PFSK-1 (cell line): ENCODE measurements at regions not wholly inside any gene's neighbourhood (a gene's known extent, or its start where the extent isn't known, plus 50 kb on each side); places are given as distances from the start of the nearest gene placed in this dataset.

Experiments
- FOXP2 ChIP-seq: optimal IDR thresholded peaks from 2 replicates; pipeline ENCODE3; 2011; ENCODE audit warnings: borderline replicate concordance, control low read depth, inconsistent platforms; ENCODE audit not compliant: insufficient read depth; ENCODE audit errors: extremely low read length, extremely low read depth
- POLR2AphosphoS5 ChIP-seq: IDR thresholded peaks from 2 replicates; pipeline ENCODE4 v1.6.1; 2012; ENCODE audit warnings: low read depth, mild to moderate bottlenecking, control low read depth, low read length, moderate library complexity
- REST ChIP-seq, 2 experiments: IDR thresholded peaks; 2 replicates each; pipeline versions ENCODE4 v1.6.1 to v1.8.0; 2011 to 2012; ENCODE audit warnings: low read depth in 2 of 2, low read length in 2 of 2, control low read depth in 1 of 2, inconsistent platforms in 1 of 2, mild to moderate bottlenecking in 1 of 2, moderate library complexity in 1 of 2; ENCODE audit not compliant: insufficient read depth in 1 of 2
- SIN3A ChIP-seq: IDR thresholded peaks from 2 replicates; pipeline ENCODE4 v1.6.1; 2012; ENCODE audit warnings: mild to moderate bottlenecking, low read length, moderate library complexity, borderline replicate concordance; ENCODE audit not compliant: insufficient read depth
- TAF1 ChIP-seq: IDR thresholded peaks from 2 replicates; pipeline ENCODE4 v1.6.1; 2012; ENCODE audit warnings: low read length, control low read depth, borderline replicate concordance; ENCODE audit not compliant: insufficient read depth

DNA sequence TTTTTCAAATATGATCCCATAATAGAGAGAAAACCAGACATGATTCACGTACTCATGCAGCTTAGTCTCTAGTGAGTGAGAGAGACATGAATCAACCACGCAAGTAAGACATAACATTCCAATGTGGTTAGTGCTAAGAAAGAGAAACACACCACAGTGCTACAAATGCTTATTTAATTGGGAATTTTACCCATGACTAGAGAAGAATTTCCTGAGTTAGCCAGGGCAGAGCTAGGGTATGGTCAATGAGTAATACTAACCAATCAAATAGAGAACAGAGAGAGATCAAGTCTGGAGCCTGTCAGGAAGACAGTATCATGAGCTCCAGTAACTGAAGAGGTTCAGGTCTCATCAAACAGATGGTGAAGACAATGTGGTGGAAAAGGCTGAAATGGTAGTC, 495.2 kb downstream of the PDGFC start:
- TF ChIP-seq REST (IDR thresholded peaks at IDR 0.05; ENCODE audit: insufficient read depth in 1 of 2, low read depth in 2 of 2, low read length in 2 of 2): no peak
- no peak for TF ChIP-seq TAF1
- no peak for TF ChIP-seq SIN3A
- TF ChIP-seq FOXP2: no peak
- TF ChIP-seq POLR2AphosphoS5: no peak

GRCh38 chr4:156475322-156475721, 496.3 kb downstream of the PDGFC start:
- TF ChIP-seq SIN3A (no peak), POLR2AphosphoS5 (no peak), REST (IDR thresholded peaks at IDR 0.05; ENCODE audit: insufficient read depth in 1 of 2, low read depth in 2 of 2, low read length in 2 of 2) (no peak), FOXP2 (no peak), TAF1 (no peak)

DNA sequence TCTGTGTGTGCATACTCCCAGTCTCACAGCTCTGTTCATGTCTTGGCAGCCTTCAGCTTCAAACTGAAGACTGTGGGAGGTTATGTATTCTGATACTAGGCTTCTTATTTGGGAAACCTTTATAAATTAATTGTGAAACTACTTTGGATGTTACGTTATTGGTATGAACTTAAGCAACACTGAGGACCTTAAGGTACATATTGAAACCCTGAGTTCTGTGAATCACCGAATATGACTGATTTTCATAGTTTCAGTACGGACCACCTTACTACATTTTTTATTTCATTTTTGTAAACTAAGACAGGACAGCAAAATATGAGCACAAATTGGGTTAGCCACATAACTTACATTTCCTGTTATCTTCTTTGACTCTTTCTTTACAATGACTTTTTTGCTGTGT, 498.4 kb downstream of the PDGFC start:
- TF ChIP-seq FOXP2 (no peak), REST (IDR thresholded peaks at IDR 0.05; ENCODE audit: insufficient read depth in 1 of 2, low read depth in 2 of 2, low read length in 2 of 2) (no peak), TAF1 (no peak), POLR2AphosphoS5 (no peak), SIN3A (no peak)

- no peak for TF ChIP-seq REST (IDR thresholded peaks at IDR 0.05; ENCODE audit: insufficient read depth in 1 of 2, low read depth in 2 of 2, low read length in 2 of 2)
- TF ChIP-seq POLR2AphosphoS5: no peak
- TF ChIP-seq FOXP2: no peak
- no peak for TF ChIP-seq TAF1
- TF ChIP-seq SIN3A: no peak
Measured at GRCh38 chr4:156472624-156473023, 499.0 kb downstream of the PDGFC start.

DNA sequence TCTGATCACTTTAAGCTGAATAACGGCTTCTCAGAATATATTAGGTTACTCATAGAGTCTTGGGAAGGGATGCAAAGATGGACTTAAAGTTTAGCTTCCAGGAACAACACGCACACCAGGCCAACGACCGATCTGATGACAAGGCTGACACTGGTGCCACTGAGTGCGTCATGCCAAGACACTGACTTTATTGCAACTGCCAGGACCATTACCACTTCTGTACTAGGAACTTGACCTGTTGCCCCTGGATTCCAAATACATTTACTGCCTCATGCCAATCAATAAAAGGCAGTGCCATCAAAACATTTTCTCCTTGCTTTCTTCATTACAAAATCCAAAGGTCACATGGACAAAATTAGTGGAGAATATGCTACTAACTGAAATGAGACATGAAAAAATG, 505.9 kb upstream of the CTSO start:
- TF ChIP-seq TAF1 (no peak), POLR2AphosphoS5 (no peak), FOXP2 (no peak), REST (IDR thresholded peaks at IDR 0.05; ENCODE audit: insufficient read depth in 1 of 2, low read depth in 2 of 2, low read length in 2 of 2) (no peak), SIN3A (no peak)
